HEK293 (cell line): ENCODE measurements at regions not wholly inside any gene's neighbourhood (a gene's known extent, or its start where the extent isn't known, plus 50 kb on each side); places are given as distances from the start of the nearest gene placed in this dataset.

Source experiments
- CTCF ChIA-PET: fragments of 350-600 bp; formaldehyde crosslinking; extraction: SDS; loops from one replicate; lab custom pipeline; 2021; ENCODE audit warnings: antibody characterized with exemption; lab: Yijun Ruan, JAX
- POLR2A ChIA-PET: fragments of 300-600 bp; formaldehyde crosslinking; extraction: SDS; loops from one replicate; lab custom pipeline; 2020; ENCODE audit warnings: antibody characterized with exemption, inconsistent platforms; lab: Yijun Ruan, JAX
- H3K27ac ChIP-seq: fragments of 200-500 bp; sonication (Bioruptor generic); 2 replicates; pipeline ENCODE4 v1.5.1; 2014; ENCODE audit warnings: low read depth, low read length, control low read depth, inconsistent platforms; ENCODE audit errors: extremely low read depth
- H3K36me3 ChIP-seq, 2 experiments: fragments of 200-500 bp in 1 of 2; sonication (Bioruptor generic) in 1 of 2; 1 replicate in 1 of 2; 2 replicates in 1 of 2; pipeline ENCODE4 v1.5.1; 2014 to 2017; ENCODE audit warnings: inconsistent platforms in 2 of 2, low read length in 2 of 2; ENCODE audit not compliant: control insufficient read depth in 2 of 2, insufficient read depth in 1 of 2
- H3K4me1 ChIP-seq: fragments of 200-500 bp; sonication (Bioruptor generic); 2 replicates; pipeline ENCODE4 v1.5.1; 2014; ENCODE audit warnings: mild to moderate bottlenecking, low read length, inconsistent platforms; ENCODE audit not compliant: control insufficient read depth, insufficient read depth
- H3K4me3 ChIP-seq: 2 replicates; pipeline ENCODE4 v1.5.1; 2011; ENCODE audit warnings: low read depth, mild to moderate bottlenecking, control low read depth, low read length, moderate library complexity
- H3K9me3 ChIP-seq: fragments of 200-500 bp; sonication (Bioruptor generic); 2 replicates; pipeline ENCODE4 v1.5.1; 2014; ENCODE audit warnings: low read depth, low read length, inconsistent platforms; ENCODE audit not compliant: control insufficient read depth, insufficient read depth
- EGR2 ChIP-seq: fragments of 450-650 bp; formaldehyde crosslinking; IDR thresholded peaks from 2 replicates; pipeline ENCODE4 v1.5.1; 2016; ENCODE audit warnings: low read depth, missing biosample characterization, missing genetic modification characterization
- GLIS1 ChIP-seq: fragments of 450-650 bp; formaldehyde crosslinking; IDR thresholded peaks from 2 replicates; pipeline ENCODE4 v1.5.1; 2016; ENCODE audit warnings: missing biosample characterization, missing genetic modification characterization
- HIC1 ChIP-seq: fragments of 450-650 bp; formaldehyde crosslinking; IDR thresholded peaks from 2 replicates; pipeline ENCODE4 v1.5.1; 2016; ENCODE audit warnings: missing biosample characterization, missing genetic modification characterization
- PRDM1 ChIP-seq: fragments of 450-650 bp; formaldehyde crosslinking; IDR thresholded peaks from 2 replicates; pipeline ENCODE4; 2016; ENCODE audit warnings: missing biosample characterization, missing genetic modification characterization
- SCRT1 ChIP-seq: fragments of 450-650 bp; formaldehyde crosslinking; IDR thresholded peaks from 2 replicates; pipeline ENCODE4 v1.5.1; 2016; ENCODE audit warnings: missing biosample characterization, missing genetic modification characterization, borderline replicate concordance
- SP7 ChIP-seq: fragments of 450-650 bp; formaldehyde crosslinking; IDR thresholded peaks from 2 replicates; pipeline ENCODE4 v1.5.1; 2016; ENCODE audit warnings: missing biosample characterization, missing genetic modification characterization
- ZBTB21 ChIP-seq: fragments of 450-650 bp; formaldehyde crosslinking; IDR thresholded peaks from 2 replicates; pipeline ENCODE4 v1.5.1; 2017; ENCODE audit warnings: missing biosample characterization, missing genetic modification characterization
- ZFP37 ChIP-seq: fragments of 450-650 bp; formaldehyde crosslinking; IDR thresholded peaks from 2 replicates; pipeline ENCODE4 v1.5.1; 2016; ENCODE audit warnings: missing biosample characterization, missing genetic modification characterization
- ZNF19 ChIP-seq: fragments of 450-650 bp; formaldehyde crosslinking; IDR thresholded peaks from 2 replicates; pipeline ENCODE4; 2016; ENCODE audit warnings: missing biosample characterization, missing genetic modification characterization, low read depth
- ZNF280C ChIP-seq: fragments of 450-650 bp; formaldehyde crosslinking; IDR thresholded peaks from 2 replicates; pipeline ENCODE4 v1.5.1; 2016; ENCODE audit warnings: missing biosample characterization, missing genetic modification characterization
- ZNF335 ChIP-seq: fragments of 450-650 bp; formaldehyde crosslinking; conservative IDR thresholded peaks from 2 replicates; pipeline ENCODE4 v1.5.1; 2016; ENCODE audit warnings: missing biosample characterization, missing genetic modification characterization
- ZNF354C ChIP-seq: fragments of 450-650 bp; formaldehyde crosslinking; IDR thresholded peaks from 2 replicates; pipeline ENCODE4 v1.5.1; 2016; ENCODE audit warnings: missing biosample characterization, missing genetic modification characterization, low read depth, borderline replicate concordance
- ZNF449 ChIP-seq: fragments of 450-650 bp; formaldehyde crosslinking; IDR thresholded peaks from 2 replicates; pipeline ENCODE4 v1.5.1; 2017; ENCODE audit warnings: missing biosample characterization, mild to moderate bottlenecking, missing genetic modification characterization, moderate library complexity
- ZNF561 ChIP-seq: fragments of 450-650 bp; IDR thresholded peaks from 2 replicates; pipeline ENCODE4 v1.5.1; 2018; ENCODE audit warnings: missing biosample characterization, missing genetic modification characterization, borderline replicate concordance
- ZNF600 ChIP-seq: fragments of 450-650 bp; formaldehyde crosslinking; IDR thresholded peaks from 2 replicates; pipeline ENCODE4 v1.5.1; 2016; ENCODE audit warnings: missing biosample characterization, missing genetic modification characterization
- ZNF621 ChIP-seq: fragments of 450-650 bp; formaldehyde crosslinking; IDR thresholded peaks from 2 replicates; pipeline ENCODE4 v1.5.1; 2017; ENCODE audit warnings: missing biosample characterization, missing genetic modification characterization
- ZNF624 ChIP-seq: fragments of 450-650 bp; formaldehyde crosslinking; IDR thresholded peaks from 2 replicates; pipeline ENCODE4 v1.5.1; 2017; ENCODE audit warnings: missing biosample characterization, missing genetic modification characterization
- ZNF660 ChIP-seq: fragments of 450-650 bp; IDR thresholded peaks from 2 replicates; pipeline ENCODE4 v1.5.1; 2018; ENCODE audit warnings: missing biosample characterization, mild to moderate bottlenecking, missing genetic modification characterization
- ZNF692 ChIP-seq: fragments of 450-650 bp; formaldehyde crosslinking; IDR thresholded peaks from 2 replicates; pipeline ENCODE4 v1.5.1; 2016; ENCODE audit warnings: missing biosample characterization, missing genetic modification characterization
- ZNF707 ChIP-seq: fragments of 450-650 bp; formaldehyde crosslinking; IDR thresholded peaks from 2 replicates; pipeline ENCODE4 v1.5.1; 2016; ENCODE audit warnings: missing biosample characterization, missing genetic modification characterization
- TF ChIP-seq, protein P1 (sequence below): fragments of 450-650 bp; formaldehyde crosslinking; conservative IDR thresholded peaks from 2 replicates; pipeline ENCODE4 v1.5.1; 2016; ENCODE audit warnings: low read depth, missing biosample characterization, missing genetic modification characterization
- TF ChIP-seq, protein P2 (sequence below): fragments of 450-650 bp; formaldehyde crosslinking; IDR thresholded peaks from 2 replicates; pipeline ENCODE4 v1.5.1; 2016; ENCODE audit warnings: missing biosample characterization, missing genetic modification characterization

DNA sequence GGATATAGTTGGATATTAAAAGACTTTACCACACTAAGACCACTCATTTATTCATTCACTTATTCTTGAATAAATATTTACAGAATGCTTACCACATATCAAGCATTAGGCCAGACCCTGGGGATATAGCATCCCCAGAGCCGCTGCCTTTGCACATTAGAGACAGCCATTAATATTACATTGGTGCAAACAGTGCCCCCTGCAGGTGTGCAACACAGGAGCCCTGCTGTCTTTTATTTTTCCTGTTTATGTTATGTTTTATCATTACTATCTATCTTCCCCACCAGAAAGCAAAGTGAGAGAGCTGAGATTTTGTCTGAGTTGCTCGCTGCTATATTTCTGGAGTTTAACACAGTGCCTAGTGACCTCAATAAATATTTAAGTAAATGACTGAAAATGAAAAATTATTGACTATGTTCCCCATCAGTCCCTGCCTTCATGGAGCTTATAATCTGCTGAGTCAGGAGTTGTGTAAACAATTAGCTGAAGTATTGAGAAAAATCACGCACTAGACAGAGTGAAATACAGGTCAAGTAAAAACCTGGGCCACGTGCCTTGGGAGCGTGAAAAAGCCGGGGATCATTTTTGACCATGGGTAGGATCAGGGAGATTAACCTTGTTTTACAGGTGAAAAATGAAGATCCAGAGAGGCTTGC, 301.6 kb downstream of the PCNX1 start:
- ChIA-PET POLR2A (no interaction called here), CTCF (interaction anchor here (0.7 to 1.0 kb wide), 4 partner anchors 13 to 192 kb away, joined by 3 read pairs; no protein-coding TSS in a partner anchor)
- no peaks in the 10 kb centered on the region for H3K9me3 ChIP-seq
- no peak for TF ChIP-seq ZNF624 (tag by site-specific recombination)
- TF ChIP-seq ZBTB21 (tag by site-specific recombination): no peak
- no peak for TF ChIP-seq ZNF19 (tag by site-specific recombination)
- no peak for TF ChIP-seq ZNF280C (tag by site-specific recombination)
- no peak for TF ChIP-seq ZNF354C (tag by site-specific recombination)
- TF ChIP-seq ZNF335 (tag by site-specific recombination): no peak
- no peak for TF ChIP-seq ZNF660 (tag by site-specific recombination)
- TF ChIP-seq ZNF561: no peak
- TF ChIP-seq EGR2: no peak
- TF ChIP-seq ZNF449 (tag by site-specific recombination): no peak
- no peak for TF ChIP-seq ZNF707
- TF ChIP-seq, protein P1, sequence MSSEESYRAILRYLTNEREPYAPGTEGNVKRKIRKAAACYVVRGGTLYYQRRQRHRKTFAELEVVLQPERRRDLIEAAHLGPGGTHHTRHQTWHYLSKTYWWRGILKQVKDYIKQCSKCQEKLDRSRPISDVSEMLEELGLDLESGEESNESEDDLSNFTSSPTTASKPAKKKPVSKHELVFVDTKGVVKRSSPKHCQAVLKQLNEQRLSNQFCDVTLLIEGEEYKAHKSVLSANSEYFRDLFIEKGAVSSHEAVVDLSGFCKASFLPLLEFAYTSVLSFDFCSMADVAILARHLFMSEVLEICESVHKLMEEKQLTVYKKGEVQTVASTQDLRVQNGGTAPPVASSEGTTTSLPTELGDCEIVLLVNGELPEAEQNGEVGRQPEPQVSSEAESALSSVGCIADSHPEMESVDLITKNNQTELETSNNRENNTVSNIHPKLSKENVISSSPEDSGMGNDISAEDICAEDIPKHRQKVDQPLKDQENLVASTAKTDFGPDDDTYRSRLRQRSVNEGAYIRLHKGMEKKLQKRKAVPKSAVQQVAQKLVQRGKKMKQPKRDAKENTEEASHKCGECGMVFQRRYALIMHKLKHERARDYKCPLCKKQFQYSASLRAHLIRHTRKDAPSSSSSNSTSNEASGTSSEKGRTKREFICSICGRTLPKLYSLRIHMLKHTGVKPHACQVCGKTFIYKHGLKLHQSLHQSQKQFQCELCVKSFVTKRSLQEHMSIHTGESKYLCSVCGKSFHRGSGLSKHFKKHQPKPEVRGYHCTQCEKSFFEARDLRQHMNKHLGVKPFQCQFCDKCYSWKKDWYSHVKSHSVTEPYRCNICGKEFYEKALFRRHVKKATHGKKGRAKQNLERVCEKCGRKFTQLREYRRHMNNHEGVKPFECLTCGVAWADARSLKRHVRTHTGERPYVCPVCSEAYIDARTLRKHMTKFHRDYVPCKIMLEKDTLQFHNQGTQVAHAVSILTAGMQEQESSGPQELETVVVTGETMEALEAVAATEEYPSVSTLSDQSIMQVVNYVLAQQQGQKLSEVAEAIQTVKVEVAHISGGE: no peak
- TF ChIP-seq ZNF600 (tag by site-specific recombination): no peak
- TF ChIP-seq ZNF621: no peak
- TF ChIP-seq HIC1 (tag by site-specific recombination): no peak
- no peak overlapping the region for H3K27ac ChIP-seq
- no peak overlapping the region for H3K4me3 ChIP-seq
- H3K4me1 ChIP-seq: no peaks in the 10 kb centered on the region
- H3K36me3 ChIP-seq: no peaks in the 10 kb centered on the region

- H3K4me3 ChIP-seq: no peak overlapping the region
- H3K36me3 ChIP-seq: no peaks in the 10 kb centered on the region
- TF ChIP-seq, protein P2, sequence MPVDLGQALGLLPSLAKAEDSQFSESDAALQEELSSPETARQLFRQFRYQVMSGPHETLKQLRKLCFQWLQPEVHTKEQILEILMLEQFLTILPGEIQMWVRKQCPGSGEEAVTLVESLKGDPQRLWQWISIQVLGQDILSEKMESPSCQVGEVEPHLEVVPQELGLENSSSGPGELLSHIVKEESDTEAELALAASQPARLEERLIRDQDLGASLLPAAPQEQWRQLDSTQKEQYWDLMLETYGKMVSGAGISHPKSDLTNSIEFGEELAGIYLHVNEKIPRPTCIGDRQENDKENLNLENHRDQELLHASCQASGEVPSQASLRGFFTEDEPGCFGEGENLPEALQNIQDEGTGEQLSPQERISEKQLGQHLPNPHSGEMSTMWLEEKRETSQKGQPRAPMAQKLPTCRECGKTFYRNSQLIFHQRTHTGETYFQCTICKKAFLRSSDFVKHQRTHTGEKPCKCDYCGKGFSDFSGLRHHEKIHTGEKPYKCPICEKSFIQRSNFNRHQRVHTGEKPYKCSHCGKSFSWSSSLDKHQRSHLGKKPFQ (tag by site-specific recombination): no peak
- TF ChIP-seq ZNF692 (tag by site-specific recombination) (no peak), SP7 (tag by site-specific recombination) (no peak), ZFP37 (no peak), ZNF621 (no peak), GLIS1 (tag by site-specific recombination) (no peak), PRDM1 (tag by site-specific recombination) (no peak), SCRT1 (no peak)
- TF ChIP-seq, all 188 proteins: peak for 0
- ChIA-PET POLR2A (no interaction called here), CTCF (interaction anchor here (0.9 kb wide), 1 partner anchor 43 kb away, joined by 3 read pairs; no protein-coding TSS in a partner anchor)
- Histone ChIP-seq H3K27ac (no peak overlapping the region), H3K4me1 (no peaks in the 10 kb centered on the region), H3K9me3 (no peaks in the 10 kb centered on the region)
Measured at GRCh38 chr14:71209888-71210287, 302.6 kb downstream of the PCNX1 start.
